T-cell (primary cell): ENCODE measurements at regions not wholly inside any gene's neighbourhood (a gene's known extent, or its start where the extent isn't known, plus 50 kb on each side); places are given as distances from the start of the nearest gene placed in this dataset.

ENCODE experiments used
- ATAC-seq, 4 experiments: fragments of 200-7000 bp in 3 of 4; fragments of 150-1000 bp in 1 of 4; cut with Tn5 transposase; replicated peaks in 1 of 4; 1 replicate in 3 of 4; 2 replicates in 1 of 4; pipeline ENCODE4 v1.10.0; 2021; ENCODE audit warnings: moderate library complexity in 3 of 4, mild to moderate bottlenecking in 2 of 4, moderate number of reproducible peaks in 1 of 4
- CTCF ChIA-PET, 2 donors: fragments of 300-600 bp; sonication (Branson Sonifier 250); formaldehyde crosslinking; loops; one replicate each; lab custom pipeline; 2022; ENCODE audit warnings: antibody characterized with exemption in 2 of 2; lab: Charles Lee
- POLR2A ChIA-PET, 2 donors: fragments of 300-600 bp; sonication (Branson Sonifier 250); formaldehyde crosslinking; loops; one replicate each; lab custom pipeline; 2022; ENCODE audit warnings: antibody characterized with exemption in 2 of 2; lab: Charles Lee
- DNase-seq, 35 experiments: peaks; one replicate each; pipeline versions ENCODE4 v3.0.0 to v3.0.0-alpha.2; 2013 to 2023
- H3K27ac ChIP-seq: one replicate; pipeline ENCODE4 v1.5.1; 2013; ENCODE audit warnings: low read length
- H3K27me3 ChIP-seq, 2 experiments: replicated peaks in 1 of 2; 1 replicate in 1 of 2; 2 replicates in 1 of 2; pipeline versions ENCODE4 v1.6.1 to v1.7.0; 2013; ENCODE audit warnings: low read length in 1 of 2, mixed read lengths in 1 of 2; ENCODE audit not compliant: control insufficient read depth in 2 of 2, insufficient read depth in 2 of 2; ENCODE audit errors: extremely low read depth in 1 of 2
- H3K36me3 ChIP-seq, 2 donors: 1 replicate in 1 of 2; 2 replicates in 1 of 2; pipeline versions ENCODE4 v1.6.1 to v1.7.0; 2013; ENCODE audit warnings: low read length in 1 of 2; ENCODE audit not compliant: control insufficient read depth in 2 of 2, insufficient read depth in 1 of 2; ENCODE audit errors: extremely low read depth in 1 of 2
- H3K4me1 ChIP-seq, 2 experiments: 1 replicate in 1 of 2; 2 replicates in 1 of 2; pipeline versions ENCODE4 v1.6.1 to v1.7.0; 2013; ENCODE audit warnings: low read length in 2 of 2, mixed read lengths in 1 of 2; ENCODE audit not compliant: insufficient read depth in 2 of 2, control insufficient read depth in 1 of 2; ENCODE audit errors: extremely low read depth in 1 of 2
- H3K4me3 ChIP-seq, 2 donors: 1 replicate in 1 of 2; 2 replicates in 1 of 2; pipeline versions ENCODE4 v1.5.1 to v1.7.0; 2013; ENCODE audit warnings: mild to moderate bottlenecking in 2 of 2, low read length in 1 of 2, moderate library complexity in 1 of 2; ENCODE audit not compliant: control insufficient read depth in 1 of 2; ENCODE audit errors: extremely low read depth in 1 of 2
- H3K9me3 ChIP-seq: 2 replicates; pipeline ENCODE4 v1.7.0; 2013
- H3K27ac Mint-ChIP-seq, 2 donors: one replicate each; pipeline ENCODE4 v1.8.0; 2020 to 2021; ENCODE audit warnings: mild to moderate bottlenecking in 2 of 2, mixed read lengths in 2 of 2
- H3K27me3 Mint-ChIP-seq, 2 donors: one replicate each; pipeline ENCODE4 v1.8.0; 2021 to 2022; ENCODE audit warnings: mixed read lengths in 2 of 2
- H3K36me3 Mint-ChIP-seq: one replicate; pipeline ENCODE4 v1.8.0; 2021; ENCODE audit warnings: mixed read lengths
- H3K4me1 Mint-ChIP-seq, 3 donors: one replicate each; pipeline ENCODE4 v1.8.0; 2020 to 2022; ENCODE audit warnings: mixed read lengths in 3 of 3, mild to moderate bottlenecking in 1 of 3
- H3K4me3 Mint-ChIP-seq, 3 donors: one replicate each; pipeline ENCODE4 v1.8.0; 2020 to 2022; ENCODE audit warnings: mild to moderate bottlenecking in 3 of 3, mixed read lengths in 3 of 3, moderate library complexity in 3 of 3
- H3K9me3 Mint-ChIP-seq, 3 donors: one replicate each; pipeline ENCODE4 v1.8.0; 2020 to 2022; ENCODE audit warnings: mixed read lengths in 3 of 3
- WGBS: methylation state at CpG from one replicate; pipeline ENCODE4 v1.1.5; 2013; ENCODE audit warnings: missing lambda C conversion rate; ENCODE audit not compliant: insufficient coverage; 5-methylcytosine and 5-hydroxymethylcytosine counted together

- DNase-seq (no peak), ATAC-seq (no peak)
- CTCF ChIA-PET: no interaction called here
- Histone ChIP-seq H3K27me3 (peaks cover 4 to 59% of the 10 kb centered on the region in 2 experiments), H3K4me1 (no peaks in the 10 kb centered on the region), H3K4me3 (no peak overlapping the region), H3K36me3 (no peaks in the 10 kb centered on the region), H3K27ac (no peak overlapping the region), H3K9me3 (no peaks in the 10 kb centered on the region)
- Mint-ChIP-seq H3K9me3 (no peaks in the 10 kb centered on the region), H3K36me3 (no peaks in the 10 kb centered on the region), H3K27ac (no peak overlapping the region), H3K4me3 (no peak overlapping the region), H3K27me3 (peaks cover 33 to 58% of the 10 kb centered on the region in 2 donors), H3K4me1 (peaks cover 0 to 5% (median 5%) of the 10 kb centered on the region in 3 donors)
- 87% methylated on average over 9 of the region's 13 CpGs for WGBS
- POLR2A ChIA-PET: no interaction called here
These were observed 98.6 kb downstream of the TNFAIP2 start for GRCh38 chr14:103221781-103222358.

- peaks cover 41 to 67% of the 10 kb centered on the region in 2 donors for H3K27me3 Mint-ChIP-seq
- no peak overlapping the region for H3K4me3 Mint-ChIP-seq
- H3K9me3 Mint-ChIP-seq: no peaks in the 10 kb centered on the region
- H3K27me3 ChIP-seq: peaks cover 4 to 69% of the 10 kb centered on the region in 2 experiments
- H3K27ac Mint-ChIP-seq: no peak overlapping the region
- H3K36me3 ChIP-seq: no peaks in the 10 kb centered on the region
- WGBS: 92% methylated on average over 6 of the region's 15 CpGs
- H3K4me1 ChIP-seq: no peaks in the 10 kb centered on the region
- H3K4me1 Mint-ChIP-seq: peaks cover 0 to 5% (median 5%) of the 10 kb centered on the region in 3 donors
- H3K4me3 ChIP-seq: no peak overlapping the region
- no peaks in the 10 kb centered on the region for H3K36me3 Mint-ChIP-seq
- H3K27ac ChIP-seq: no peak overlapping the region
- ChIA-PET POLR2A (no interaction called here), CTCF (no interaction called here)
- no peaks in the 10 kb centered on the region for H3K9me3 ChIP-seq
- no peak for ATAC-seq
- no peak for DNase-seq
These were observed 100.6 kb downstream of the TNFAIP2 start for GRCh38 chr14:103223818-103224352.

GRCh38 chr14:103225062-103225461 is 101.8 kb downstream of the TNFAIP2 start:
- Mint-ChIP-seq H3K36me3 (no peaks in the 10 kb centered on the region), H3K27me3 (peaks cover 31 to 59% of the 10 kb centered on the region in 2 donors), H3K4me1 (peaks cover 0 to 5% (median 0%) of the 10 kb centered on the region in 3 donors), H3K27ac (no peak overlapping the region), H3K4me3 (no peak overlapping the region), H3K9me3 (no peaks in the 10 kb centered on the region)
- Histone ChIP-seq H3K9me3 (no peaks in the 10 kb centered on the region), H3K4me3 (no peak overlapping the region), H3K27ac (no peak overlapping the region), H3K36me3 (no peaks in the 10 kb centered on the region), H3K27me3 (peaks cover 4 to 69% of the 10 kb centered on the region in 2 experiments), H3K4me1 (no peaks in the 10 kb centered on the region)
- POLR2A ChIA-PET: no interaction called here
- no peak for ATAC-seq
- CTCF ChIA-PET: no interaction called here
- WGBS: 73% methylated on average over 14 of the region's 14 CpGs
- DNase-seq: no peak

GRCh38 chr14:103225476-103225875 is 102.2 kb downstream of the TNFAIP2 start:
- Histone ChIP-seq H3K4me1 (no peaks in the 10 kb centered on the region), H3K27ac (no peak overlapping the region), H3K36me3 (no peaks in the 10 kb centered on the region), H3K9me3 (no peaks in the 10 kb centered on the region), H3K27me3 (peaks cover 4 to 71% of the 10 kb centered on the region in 2 experiments), H3K4me3 (no peak overlapping the region)
- ATAC-seq (no peak), DNase-seq (no peak)
- Mint-ChIP-seq H3K27me3 (peaks cover 31 to 60% of the 10 kb centered on the region in 2 donors), H3K4me1 (peaks cover 0 to 5% (median 0%) of the 10 kb centered on the region in 3 donors), H3K9me3 (no peaks in the 10 kb centered on the region), H3K4me3 (no peak overlapping the region), H3K27ac (no peak overlapping the region), H3K36me3 (no peaks in the 10 kb centered on the region)
- ChIA-PET CTCF (no interaction called here), POLR2A (no interaction called here)
- 58% methylated on average over 5 of the region's 13 CpGs for WGBS

- Mint-ChIP-seq H3K36me3 (no peaks in the 10 kb centered on the region), H3K9me3 (no peaks in the 10 kb centered on the region), H3K4me1 (no peaks in the 10 kb centered on the region), H3K27ac (no peak overlapping the region), H3K27me3 (peaks cover 31 to 50% of the 10 kb centered on the region in 2 donors), H3K4me3 (no peak overlapping the region)
- POLR2A ChIA-PET: no interaction called here
- Histone ChIP-seq H3K9me3 (no peaks in the 10 kb centered on the region), H3K4me1 (no peaks in the 10 kb centered on the region), H3K36me3 (no peaks in the 10 kb centered on the region), H3K27me3 (peaks cover 0 to 69% of the 10 kb centered on the region in 2 experiments), H3K4me3 (no peak overlapping the region), H3K27ac (no peak overlapping the region)
- 82% methylated on average over 18 of the region's 21 CpGs for WGBS
- CTCF ChIA-PET: interaction anchor here in 1 of 2 donors (0.5 kb wide), 1 partner anchor 41 kb away, joined by 3 read pairs; no protein-coding TSS in a partner anchor
- DNase-seq (no peak), ATAC-seq (no peak)
These were observed 104.0 kb downstream of the TNFAIP2 start for GRCh38 chr14:103227094-103227768.

GRCh38 chr14:103228076-103228806 is 105.0 kb downstream of the TNFAIP2 start:
- ChIA-PET CTCF (interaction anchor here in 1 of 2 donors (0.5 kb wide), 1 partner anchor 42 kb away, joined by 3 read pairs; no protein-coding TSS in a partner anchor), POLR2A (no interaction called here)
- Histone ChIP-seq H3K36me3 (no peaks in the 10 kb centered on the region), H3K4me3 (no peak overlapping the region), H3K4me1 (no peaks in the 10 kb centered on the region), H3K9me3 (no peaks in the 10 kb centered on the region), H3K27me3 (peaks cover 0 to 69% of the 10 kb centered on the region in 2 experiments), H3K27ac (no peak overlapping the region)
- H3K4me1 Mint-ChIP-seq: no peaks in the 10 kb centered on the region
- peaks cover 24 to 43% of the 10 kb centered on the region in 2 donors for H3K27me3 Mint-ChIP-seq
- H3K4me3 Mint-ChIP-seq: no peak overlapping the region
- no peaks in the 10 kb centered on the region for H3K9me3 Mint-ChIP-seq
- DNase-seq: no peak
- WGBS: 77% methylated on average over 4 of the region's 8 CpGs
- no peaks in the 10 kb centered on the region for H3K36me3 Mint-ChIP-seq
- H3K27ac Mint-ChIP-seq: no peak overlapping the region
- no peak for ATAC-seq
